ENCODE measurements at regions not wholly inside any gene's neighbourhood (a gene's known extent, or its start where the extent isn't known, plus 50 kb on each side); places are given as distances from the start of the nearest gene placed in this dataset.

GRCh38 chr3:167885277-167885676 lies 149.8 kb downstream of the SERPINI1 start:
- Histone ChIP-seq H2AFZ (replicated peaks; ENCODE audit: low read length, poor library complexity) (no peak overlapping the region), H3K18ac (ENCODE audit: low read depth, low read length) (no peak overlapping the region), H3K79me1 (ENCODE audit: low read depth in 1 of 2, low read length in 2 of 2) (no peaks in the 10 kb centered on the region), H2AK5ac (ENCODE audit: low read depth, low read length) (no peak overlapping the region), H2BK5ac (ENCODE audit: low read depth, low read length, poor library complexity, severe bottlenecking) (no peak overlapping the region), H3K27me3 (ENCODE audit: control insufficient read depth, insufficient read depth, low read length) (no peaks in the 10 kb centered on the region), H3K9me1 (ENCODE audit: insufficient read depth, low read length) (no peaks in the 10 kb centered on the region), H3K23ac (ENCODE audit: low read depth, low read length) (no peak overlapping the region), H3K4ac (ENCODE audit: low read depth, low read length) (no peak overlapping the region), H4K20me1 (ENCODE audit: insufficient read depth, low read length) (no peaks in the 10 kb centered on the region), H3K4me2 (ENCODE audit: low read depth, low read length) (no peak overlapping the region), H4K8ac (ENCODE audit: low read depth in 2 of 2, low read length in 2 of 2) (no peak overlapping the region), H3K4me1 (ENCODE audit: control insufficient read depth, insufficient read depth, low read length) (no peaks in the 10 kb centered on the region), H2AK9ac (replicated peaks; ENCODE audit: low read depth, low read length, poor library complexity) (no peak overlapping the region), H4K91ac (ENCODE audit: insufficient read depth, low read depth, low read length) (no peak overlapping the region), H3K14ac (replicated peaks; ENCODE audit: low read depth, low read length) (no peak overlapping the region), H3K9ac (ENCODE audit: low read depth, low read length) (no peak overlapping the region), H3K56ac (ENCODE audit: extremely low read depth, insufficient read depth, low read length) (no peak overlapping the region), H3K9me3 (ENCODE audit: control insufficient read depth, insufficient read depth, low read length) (no peaks in the 10 kb centered on the region), H2BK120ac (ENCODE audit: low read depth, low read length) (no peak overlapping the region), H2BK20ac (ENCODE audit: low read depth, low read length) (no peak overlapping the region), H4K5ac (ENCODE audit: low read depth, low read length) (no peak overlapping the region), H3K36me3 (ENCODE audit: control insufficient read depth, insufficient read depth, low read length) (no peaks in the 10 kb centered on the region), H2BK15ac (ENCODE audit: low read depth, low read length) (no peak overlapping the region), H3K4me3 (ENCODE audit: insufficient read depth, low read depth, low read length) (no peak overlapping the region), H3K27ac (ENCODE audit: insufficient read depth, low read length) (no peak overlapping the region)
- BruUV-seq (replicated peaks) = no TSS peak
- in situ Hi-C loops (cut with MboI; ENCODE audit: low sequenced_read_pairs) = loop anchor here (10.0 kb wide), 1 partner anchor 510 kb away; no protein-coding TSS in a partner anchor
- TF ChIP-seq ELK1 (IDR thresholded peaks at IDR 0.05; ENCODE audit: borderline replicate concordance, low read depth, low read length) (no peak), NFE2L2 (IDR thresholded peaks at IDR 0.05; ENCODE audit: low read depth, low read length) (no peak), USF2 (IDR thresholded peaks at IDR 0.05; ENCODE audit: low read depth, low read length) (no peak), POLR2A (IDR thresholded peaks at IDR 0.05; ENCODE audit: low read depth, low read length) (no peak), MAFK (IDR thresholded peaks at IDR 0.05; ENCODE audit: low read depth, low read length) (no peak), CHD1 (IDR thresholded peaks at IDR 0.05; ENCODE audit: low read depth, low read length) (no peak), MXI1 (IDR thresholded peaks at IDR 0.05; ENCODE audit: borderline replicate concordance, low read depth, low read length) (no peak), CEBPB (IDR thresholded peaks at IDR 0.05; ENCODE audit: low read depth, low read length) (no peak), RFX5 (IDR thresholded peaks at IDR 0.05; ENCODE audit: low read depth, low read length) (no peak), RCOR1 (IDR thresholded peaks at IDR 0.05; ENCODE audit: insufficient replicate concordance, low read length) (no peak), FOS (IDR thresholded peaks at IDR 0.05; ENCODE audit: low read depth, low read length) (no peak), RAD21 (IDR thresholded peaks at IDR 0.05; ENCODE audit: low read length) (no peak), MAZ (IDR thresholded peaks at IDR 0.05; ENCODE audit: borderline replicate concordance, low read depth, low read length) (no peak)
- TF ChIP-seq, protein P1, sequence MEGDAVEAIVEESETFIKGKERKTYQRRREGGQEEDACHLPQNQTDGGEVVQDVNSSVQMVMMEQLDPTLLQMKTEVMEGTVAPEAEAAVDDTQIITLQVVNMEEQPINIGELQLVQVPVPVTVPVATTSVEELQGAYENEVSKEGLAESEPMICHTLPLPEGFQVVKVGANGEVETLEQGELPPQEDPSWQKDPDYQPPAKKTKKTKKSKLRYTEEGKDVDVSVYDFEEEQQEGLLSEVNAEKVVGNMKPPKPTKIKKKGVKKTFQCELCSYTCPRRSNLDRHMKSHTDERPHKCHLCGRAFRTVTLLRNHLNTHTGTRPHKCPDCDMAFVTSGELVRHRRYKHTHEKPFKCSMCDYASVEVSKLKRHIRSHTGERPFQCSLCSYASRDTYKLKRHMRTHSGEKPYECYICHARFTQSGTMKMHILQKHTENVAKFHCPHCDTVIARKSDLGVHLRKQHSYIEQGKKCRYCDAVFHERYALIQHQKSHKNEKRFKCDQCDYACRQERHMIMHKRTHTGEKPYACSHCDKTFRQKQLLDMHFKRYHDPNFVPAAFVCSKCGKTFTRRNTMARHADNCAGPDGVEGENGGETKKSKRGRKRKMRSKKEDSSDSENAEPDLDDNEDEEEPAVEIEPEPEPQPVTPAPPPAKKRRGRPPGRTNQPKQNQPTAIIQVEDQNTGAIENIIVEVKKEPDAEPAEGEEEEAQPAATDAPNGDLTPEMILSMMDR (conservative IDR thresholded peaks at IDR 0.05; ENCODE audit: low read depth, low read length) = no peak
- CTCF ChIA-PET = interaction anchor here (1.3 kb wide), 1 partner anchor 8 kb away, joined by 3 read pairs; no protein-coding TSS in a partner anchor
- dilution Hi-C loops (cut with HindIII; ENCODE audit: low sequenced_read_pairs, unreplicated experiment) = no loop called here
- intact Hi-C loops (cut with micrococcal nuclease) = no loop called here
- ATAC-seq (ENCODE audit: low read depth) (no peak), DNase-seq (no peak)
- POLR2A ChIA-PET (ENCODE audit: unreplicated experiment) = no interaction called here
- WGBS, 2 experiments (ENCODE audit: extremely low coverage in 2 of 2, insufficient read length in 1 of 2) = 44% methylated on average over 1 of the region's 1 CpG; no CpG with 5 or more reads in 1 of the 2 experiments

All from IMR-90 (cell line).